ENCODE measurements at regions not wholly inside any gene's neighbourhood (a gene's known extent, or its start where the extent isn't known, plus 50 kb on each side); places are given as distances from the start of the nearest gene placed in this dataset.
"Not testable (repeated sequence)": the region's sequence is repeated elsewhere in the genome, so short reads cannot be mapped to it uniquely, and the experiment has no call there.

GRCh38 chr7:153943861-153944260 is 108.3 kb upstream of the DPP6 start:
- Histone ChIP-seq H3K4me1 (no peaks in the 10 kb centered on the region), H3K27ac (no peak overlapping the region), H3K4me3 (no peak overlapping the region), H3K4me2 (no peak overlapping the region), H3K27me3 (no peaks in the 10 kb centered on the region), H3K36me3 (no peaks in the 10 kb centered on the region), H3K9me3 (no peaks in the 10 kb centered on the region), H4K20me1 (no peaks in the 10 kb centered on the region), H3K9ac (no peak overlapping the region)
- no peak for TF ChIP-seq Cebpa-rat (IDR thresholded peaks at IDR 0.05)

- H3K4me1 ChIP-seq = peaks cover 7% of the 10 kb centered on the region
- H3K9me3 ChIP-seq = no peaks in the 10 kb centered on the region
- H3K9ac ChIP-seq = no peak overlapping the region
- TF ChIP-seq Cebpa-rat (IDR thresholded peaks at IDR 0.05) = no peak
- no peaks in the 10 kb centered on the region for H3K27me3 ChIP-seq
- H4K20me1 ChIP-seq = no peaks in the 10 kb centered on the region
- H3K4me3 ChIP-seq = no peak overlapping the region
- no peak overlapping the region for H3K4me2 ChIP-seq
- no peaks in the 10 kb centered on the region for H3K36me3 ChIP-seq
- no peak overlapping the region for H3K27ac ChIP-seq
Observed at GRCh38 chr7:153948060-153948459, 104.1 kb upstream of the DPP6 start.

GRCh38 chr7:153951316-153951715 is 100.9 kb upstream of the DPP6 start:
- no peak for TF ChIP-seq Cebpa-rat (IDR thresholded peaks at IDR 0.05)
- Histone ChIP-seq H3K36me3 (no peaks in the 10 kb centered on the region), H3K27me3 (no peaks in the 10 kb centered on the region), H3K4me2 (no peak overlapping the region), H3K27ac (no peak overlapping the region), H3K4me1 (peaks cover 13% of the 10 kb centered on the region), H3K9me3 (no peaks in the 10 kb centered on the region), H3K4me3 (no peak overlapping the region), H3K9ac (no peak overlapping the region), H4K20me1 (no peaks in the 10 kb centered on the region)

- no peaks in the 10 kb centered on the region for H4K20me1 ChIP-seq
- TF ChIP-seq Cebpa-rat (IDR thresholded peaks at IDR 0.05) = no peak
- no peak overlapping the region for H3K4me3 ChIP-seq
- peaks cover 13% of the 10 kb centered on the region for H3K4me1 ChIP-seq
- no peak overlapping the region for H3K27ac ChIP-seq
- no peak overlapping the region for H3K4me2 ChIP-seq
- H3K9me3 ChIP-seq = no peaks in the 10 kb centered on the region
- H3K36me3 ChIP-seq = no peaks in the 10 kb centered on the region
- H3K9ac ChIP-seq = no peak overlapping the region
- H3K27me3 ChIP-seq = no peaks in the 10 kb centered on the region
Observed at GRCh38 chr7:153954477-153954876, 97.7 kb upstream of the DPP6 start.

GRCh38 chr7:153957677-153958076 is 94.5 kb upstream of the DPP6 start:
- H3K27ac ChIP-seq, H3K27me3 ChIP-seq, H3K9me3 ChIP-seq, H3K4me2 ChIP-seq, H3K36me3 ChIP-seq, H3K9ac ChIP-seq, H3K4me1 ChIP-seq, H4K20me1 ChIP-seq, H3K4me3 ChIP-seq: not testable (repeated sequence)

GRCh38 chr7:153958381-153958780 is 93.8 kb upstream of the DPP6 start:
- not testable (repeated sequence) for H3K36me3 ChIP-seq, H3K4me3 ChIP-seq, H3K27ac ChIP-seq, H3K4me1 ChIP-seq, H4K20me1 ChIP-seq, H3K9me3 ChIP-seq, H3K27me3 ChIP-seq, H3K9ac ChIP-seq, H3K4me2 ChIP-seq

- H3K4me2 ChIP-seq, H3K36me3 ChIP-seq, H3K27ac ChIP-seq, H3K9me3 ChIP-seq, H3K9ac ChIP-seq, H3K27me3 ChIP-seq, H3K4me1 ChIP-seq, H3K4me3 ChIP-seq, H4K20me1 ChIP-seq: not testable (repeated sequence)
Observed at GRCh38 chr7:153958789-153959188, 93.4 kb upstream of the DPP6 start.

GRCh38 chr7:153964481-153965112 is 87.6 kb upstream of the DPP6 start:
- H3K4me2 ChIP-seq, H3K27ac ChIP-seq, H3K36me3 ChIP-seq, H3K4me1 ChIP-seq, H3K9ac ChIP-seq, H3K27me3 ChIP-seq, H3K4me3 ChIP-seq, H4K20me1 ChIP-seq, H3K9me3 ChIP-seq: not testable (repeated sequence)

GRCh38 chr7:153969016-153969415 is 83.2 kb upstream of the DPP6 start:
- H3K4me1 ChIP-seq, H3K4me2 ChIP-seq, H3K27me3 ChIP-seq, H3K36me3 ChIP-seq, H3K9ac ChIP-seq, H3K9me3 ChIP-seq, H3K27ac ChIP-seq, H4K20me1 ChIP-seq, H3K4me3 ChIP-seq: not testable (repeated sequence)

- not testable (repeated sequence) for H3K27me3 ChIP-seq, H3K36me3 ChIP-seq, H3K27ac ChIP-seq, H3K4me3 ChIP-seq, H3K9ac ChIP-seq, H3K4me1 ChIP-seq, H4K20me1 ChIP-seq, H3K9me3 ChIP-seq, H3K4me2 ChIP-seq
Observed at GRCh38 chr7:153974603-153975002, 77.6 kb upstream of the DPP6 start.

- H3K4me3 ChIP-seq, H3K36me3 ChIP-seq, H3K9me3 ChIP-seq, H3K27ac ChIP-seq, H3K9ac ChIP-seq, H4K20me1 ChIP-seq, H3K4me2 ChIP-seq, H3K27me3 ChIP-seq, H3K4me1 ChIP-seq: not testable (repeated sequence)
Observed at GRCh38 chr7:153976745-153977144, 75.5 kb upstream of the DPP6 start.

- H3K36me3 ChIP-seq, H3K9me3 ChIP-seq, H3K27me3 ChIP-seq, H3K4me2 ChIP-seq, H3K4me3 ChIP-seq, H3K9ac ChIP-seq, H4K20me1 ChIP-seq, H3K4me1 ChIP-seq, H3K27ac ChIP-seq: not testable (repeated sequence)
Observed at GRCh38 chr7:153983186-153983585, 69.0 kb upstream of the DPP6 start.

GRCh38 chr7:153989066-153989627 is 63.1 kb upstream of the DPP6 start:
- not testable (repeated sequence) for H3K9me3 ChIP-seq, H3K36me3 ChIP-seq, H3K4me3 ChIP-seq, H3K27ac ChIP-seq, H3K4me2 ChIP-seq, H3K27me3 ChIP-seq, H4K20me1 ChIP-seq, H3K4me1 ChIP-seq, H3K9ac ChIP-seq

- H4K20me1 ChIP-seq, H3K27me3 ChIP-seq, H3K36me3 ChIP-seq, H3K9ac ChIP-seq, H3K4me1 ChIP-seq, H3K4me2 ChIP-seq, H3K4me3 ChIP-seq, H3K27ac ChIP-seq, H3K9me3 ChIP-seq: not testable (repeated sequence)
Observed at GRCh38 chr7:153989742-153990425, 62.3 kb upstream of the DPP6 start.

- not testable (repeated sequence) for H3K4me1 ChIP-seq, H3K4me2 ChIP-seq, H3K27ac ChIP-seq, H3K9me3 ChIP-seq, H3K27me3 ChIP-seq, H3K9ac ChIP-seq, H4K20me1 ChIP-seq, H3K36me3 ChIP-seq, H3K4me3 ChIP-seq
Observed at GRCh38 chr7:153991471-153991870, 60.7 kb upstream of the DPP6 start.
